Tibial nerve (tissue), 4 donors: ENCODE measurements at regions not wholly inside any gene's neighbourhood (a gene's known extent, or its start where the extent isn't known, plus 50 kb on each side); places are given as distances from the start of the nearest gene placed in this dataset.
"Not testable (repeated sequence)": the region's sequence is repeated elsewhere in the genome, so short reads cannot be mapped to it uniquely, and the experiment has no call there.

ENCODE experiments used
- DNase-seq, 2 donors: peaks; one replicate each; pipeline ENCODE4 v3.0.0-alpha.2; 2019; ENCODE audit warnings: low spot score in 2 of 2
- H3K27ac ChIP-seq, 4 donors: fragments of 200-600 bp; sonication (generic) in 3 of 4; one replicate each; pipeline ENCODE4 v1.5.1; 2017 to 2019; ENCODE audit warnings: mild to moderate bottlenecking in 1 of 4
- H3K27me3 ChIP-seq, 2 donors: fragments of 200-600 bp; sonication (generic) in 1 of 2; one replicate each; pipeline versions ENCODE4 v1.5.1 to v1.6.0; 2017 to 2019
- H3K36me3 ChIP-seq, 3 donors: fragments of 200-600 bp; sonication (generic); one replicate each; pipeline ENCODE4 v1.5.1; 2018 to 2019
- H3K4me1 ChIP-seq, 4 donors: fragments of 200-600 bp; sonication (generic) in 3 of 4; one replicate each; pipeline ENCODE4 v1.5.1; 2017 to 2019
- H3K4me3 ChIP-seq, 4 donors: fragments of 200-600 bp; sonication (generic) in 3 of 4; one replicate each; pipeline ENCODE4 v1.5.1; 2017 to 2019; ENCODE audit warnings: mild to moderate bottlenecking in 1 of 4, moderate library complexity in 1 of 4
- H3K9me3 ChIP-seq, 4 donors: fragments of 200-600 bp; sonication (generic) in 3 of 4; one replicate each; pipeline ENCODE4 v1.5.1; 2017 to 2019
- EP300 ChIP-seq, 2 donors: sonication (generic); formaldehyde crosslinking; IDR thresholded peaks; one replicate each; pipeline ENCODE4 v1.6.1; 2017; ENCODE audit warnings: antibody characterized with exemption in 2 of 2, mild to moderate bottlenecking in 1 of 2
- POLR2A ChIP-seq, 2 donors: fragments of 450-650 bp; IDR thresholded peaks; one replicate each; pipeline ENCODE4 v1.6.1; 2017; ENCODE audit warnings: antibody characterized with exemption in 2 of 2, mild to moderate bottlenecking in 2 of 2, moderate library complexity in 2 of 2
- WGBS, 2 donors: methylation state at CpG; one replicate each; pipeline ENCODE4 v1.1.5; 2018; 5-methylcytosine and 5-hydroxymethylcytosine counted together
- TF ChIP-seq, protein P1 (sequence below), 5 experiments: fragments of 200-600 bp in 3 of 5; fragments of 450-650 bp in 2 of 5; sonication (generic) in 3 of 5; IDR thresholded peaks; one replicate each; pipeline ENCODE4 v1.5.1; 2016 to 2019; ENCODE audit warnings: antibody characterized with exemption in 5 of 5, mild to moderate bottlenecking in 3 of 5, moderate library complexity in 2 of 5

DNA sequence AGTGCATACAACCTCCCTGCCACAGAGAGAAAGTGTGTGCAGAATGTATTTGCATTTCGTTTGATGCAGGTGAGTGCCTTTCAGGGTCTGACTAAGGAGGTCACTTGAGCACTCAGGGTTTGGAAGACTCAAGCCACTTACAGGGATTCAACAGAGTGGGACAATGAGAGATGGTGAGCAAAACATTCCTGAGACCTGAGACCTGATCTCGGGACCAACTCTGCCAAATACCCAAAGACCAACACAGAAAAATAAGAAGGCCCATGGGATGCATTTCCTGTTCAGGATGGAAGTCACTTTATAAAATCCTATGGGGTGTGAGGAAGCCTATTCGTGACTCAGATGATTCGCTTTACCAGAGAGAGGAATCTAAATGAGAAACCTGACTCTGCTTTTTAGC is 65.2 kb upstream of the LARGE1 start:
- no peak for DNase-seq
- H3K27me3 ChIP-seq, result no peaks in the 10 kb centered on the region
- H3K36me3 ChIP-seq, result no peaks in the 10 kb centered on the region
- TF ChIP-seq, protein P1, sequence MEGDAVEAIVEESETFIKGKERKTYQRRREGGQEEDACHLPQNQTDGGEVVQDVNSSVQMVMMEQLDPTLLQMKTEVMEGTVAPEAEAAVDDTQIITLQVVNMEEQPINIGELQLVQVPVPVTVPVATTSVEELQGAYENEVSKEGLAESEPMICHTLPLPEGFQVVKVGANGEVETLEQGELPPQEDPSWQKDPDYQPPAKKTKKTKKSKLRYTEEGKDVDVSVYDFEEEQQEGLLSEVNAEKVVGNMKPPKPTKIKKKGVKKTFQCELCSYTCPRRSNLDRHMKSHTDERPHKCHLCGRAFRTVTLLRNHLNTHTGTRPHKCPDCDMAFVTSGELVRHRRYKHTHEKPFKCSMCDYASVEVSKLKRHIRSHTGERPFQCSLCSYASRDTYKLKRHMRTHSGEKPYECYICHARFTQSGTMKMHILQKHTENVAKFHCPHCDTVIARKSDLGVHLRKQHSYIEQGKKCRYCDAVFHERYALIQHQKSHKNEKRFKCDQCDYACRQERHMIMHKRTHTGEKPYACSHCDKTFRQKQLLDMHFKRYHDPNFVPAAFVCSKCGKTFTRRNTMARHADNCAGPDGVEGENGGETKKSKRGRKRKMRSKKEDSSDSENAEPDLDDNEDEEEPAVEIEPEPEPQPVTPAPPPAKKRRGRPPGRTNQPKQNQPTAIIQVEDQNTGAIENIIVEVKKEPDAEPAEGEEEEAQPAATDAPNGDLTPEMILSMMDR (IDR thresholded peaks at IDR 0.05), result no peak
- TF ChIP-seq EP300 (IDR thresholded peaks at IDR 0.05), result no peak
- TF ChIP-seq POLR2A (IDR thresholded peaks at IDR 0.05), result no peak
- no peak overlapping the region for H3K27ac ChIP-seq
- H3K4me1 ChIP-seq, result no peaks in the 10 kb centered on the region
- WGBS, 2 donors, result 74 to 88% methylated on average over 4 of the region's 4 CpGs
- H3K4me3 ChIP-seq, result no peak overlapping the region
- no peaks in the 10 kb centered on the region for H3K9me3 ChIP-seq

DNA sequence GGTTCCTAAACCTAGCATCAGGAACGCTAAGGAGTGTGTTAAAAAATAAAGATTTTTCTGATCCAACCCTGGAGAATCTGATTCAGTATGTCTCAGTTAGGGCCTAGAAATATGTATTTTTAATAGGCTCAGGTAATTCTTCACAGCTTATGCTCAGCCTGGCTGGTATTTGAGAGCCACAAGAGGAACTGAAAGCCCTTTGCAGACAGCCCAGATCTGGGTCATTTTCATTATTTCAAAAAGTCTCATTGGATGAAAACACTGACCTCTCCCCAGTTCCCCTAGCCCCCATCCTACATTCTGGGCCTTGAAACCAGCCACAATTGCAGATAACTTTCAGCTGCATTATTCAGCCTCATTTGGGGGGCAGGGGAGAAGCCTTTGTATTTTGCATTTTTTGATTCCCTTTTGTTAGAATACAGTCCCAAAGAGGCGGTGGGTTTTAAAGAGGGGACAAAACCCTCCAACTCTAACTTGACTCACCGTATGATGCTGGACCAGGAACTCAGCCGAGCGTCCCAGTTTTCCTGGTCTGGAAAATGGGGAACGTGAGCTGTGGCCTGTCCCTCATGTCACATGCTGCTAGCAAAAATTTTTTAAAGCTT is 66.0 kb upstream of the LARGE1 start:
- Histone ChIP-seq H3K27ac (no peak overlapping the region), H3K27me3 (no peaks in the 10 kb centered on the region), H3K36me3 (no peaks in the 10 kb centered on the region), H3K4me1 (no peaks in the 10 kb centered on the region), H3K4me3 (no peak overlapping the region), H3K9me3 (no peaks in the 10 kb centered on the region)
- no peak for DNase-seq
- TF ChIP-seq EP300 (IDR thresholded peaks at IDR 0.05) (no peak), POLR2A (IDR thresholded peaks at IDR 0.05) (no peak)
- TF ChIP-seq, protein P1 (IDR thresholded peaks at IDR 0.05), result no peak
- 78 to 83% methylated on average over 6 of the region's 6 CpGs for WGBS, 2 donors

GRCh38 chr22:33986954-33987353 is 66.7 kb upstream of the LARGE1 start:
- TF ChIP-seq, protein P1 (IDR thresholded peaks at IDR 0.05), result no peak
- TF ChIP-seq POLR2A (IDR thresholded peaks at IDR 0.05) (no peak), EP300 (IDR thresholded peaks at IDR 0.05) (no peak)
- WGBS, 2 donors, result 41 to 48% methylated on average over 5 of the region's 5 CpGs

GRCh38 chr22:33989263-33989662 is 69.0 kb upstream of the LARGE1 start:
- not testable (repeated sequence) for H3K27me3 ChIP-seq, H3K36me3 ChIP-seq, H3K27ac ChIP-seq, DNase-seq, H3K9me3 ChIP-seq, H3K4me3 ChIP-seq, H3K4me1 ChIP-seq
- WGBS, 2 donors, result 97% methylated on average over 7 of the region's 7 CpGs

More at GRCh38 chr22:33986954-33987353, 66.7 kb upstream of the LARGE1 start:
- Histone ChIP-seq H3K4me1 (peaks cover 0 to 3% (median 0%) of the 10 kb centered on the region in 4 donors), H3K4me3 (no peak overlapping the region), H3K27ac (no peak overlapping the region), H3K9me3 (no peaks in the 10 kb centered on the region), H3K36me3 (no peaks in the 10 kb centered on the region), H3K27me3 (no peaks in the 10 kb centered on the region)
- DNase-seq, result no peak

DNA sequence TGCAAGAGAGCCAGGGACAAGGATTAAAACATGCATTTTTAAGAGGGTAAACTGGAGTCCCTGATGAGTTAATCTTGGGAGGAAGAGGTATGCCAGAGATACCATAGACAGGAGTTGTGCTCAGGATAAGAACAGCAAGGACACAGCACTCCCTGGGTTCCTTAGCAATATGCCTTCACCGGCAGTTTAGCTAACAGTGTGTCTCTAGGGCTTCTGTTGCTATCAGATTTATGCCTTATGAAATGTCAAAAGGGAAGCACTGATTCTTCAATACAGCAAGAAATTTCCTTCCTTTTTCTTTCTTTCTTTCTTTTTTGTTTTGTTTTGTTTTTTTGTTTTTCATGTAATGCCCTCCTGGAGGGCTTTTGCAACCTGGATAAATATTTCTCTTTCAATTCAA is 71.3 kb upstream of the LARGE1 start:
- WGBS, 2 donors, result 33 to 56% methylated on average over 1 of the region's 1 CpG
- Histone ChIP-seq H3K36me3 (no peaks in the 10 kb centered on the region), H3K27ac (no peak overlapping the region), H3K4me1 (peaks cover 0 to 5% (median 0%) of the 10 kb centered on the region in 4 donors), H3K9me3 (no peaks in the 10 kb centered on the region), H3K27me3 (no peaks in the 10 kb centered on the region), H3K4me3 (no peak overlapping the region)
- no peak for TF ChIP-seq POLR2A (IDR thresholded peaks at IDR 0.05)
- DNase-seq, result no peak

DNA sequence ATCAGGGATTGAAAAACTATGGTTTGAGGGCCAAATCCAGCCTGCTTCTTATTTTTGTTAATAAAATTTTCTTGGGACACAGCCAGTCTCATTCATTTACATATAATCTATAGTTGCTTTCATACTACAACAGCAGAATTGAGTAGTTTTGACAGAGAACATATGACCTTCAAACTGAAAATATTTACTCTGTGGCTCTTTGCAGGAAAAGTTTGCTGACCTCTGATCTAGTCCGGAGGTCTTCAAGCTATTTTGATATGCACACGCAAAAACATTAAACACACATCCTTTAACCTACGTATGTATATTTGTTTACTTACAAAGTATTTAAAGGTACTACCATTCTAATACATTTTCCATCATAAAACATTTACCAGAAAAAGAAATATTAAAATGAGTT is 76.5 kb upstream of the LARGE1 start:
- TF ChIP-seq POLR2A (IDR thresholded peaks at IDR 0.05), result no peak
- WGBS, 2 donors, result 53 to 58% methylated on average over 3 of the region's 3 CpGs
- Histone ChIP-seq H3K27ac (no peak overlapping the region), H3K36me3 (no peaks in the 10 kb centered on the region), H3K27me3 (no peaks in the 10 kb centered on the region), H3K4me1 (peaks cover 0 to 4% (median 0%) of the 10 kb centered on the region in 4 donors), H3K9me3 (peaks cover 0 to 21% (median 0%) of the 10 kb centered on the region in 4 donors), H3K4me3 (no peak overlapping the region)
- DNase-seq, result no peak
